HG03025 (cell line): ENCODE measurements at regions not wholly inside any gene's neighbourhood (a gene's known extent, or its start where the extent isn't known, plus 50 kb on each side); places are given as distances from the start of the nearest gene placed in this dataset.

ENCODE experiments used
- ATAC-seq: cut with Tn5 transposase; IDR thresholded peaks from one replicate; pipeline ENCODE4 v1.9.1; 2021; ENCODE audit warnings: mild to moderate bottlenecking, moderate library complexity; ENCODE audit not compliant: unreplicated experiment, low FRiP score

DNA sequence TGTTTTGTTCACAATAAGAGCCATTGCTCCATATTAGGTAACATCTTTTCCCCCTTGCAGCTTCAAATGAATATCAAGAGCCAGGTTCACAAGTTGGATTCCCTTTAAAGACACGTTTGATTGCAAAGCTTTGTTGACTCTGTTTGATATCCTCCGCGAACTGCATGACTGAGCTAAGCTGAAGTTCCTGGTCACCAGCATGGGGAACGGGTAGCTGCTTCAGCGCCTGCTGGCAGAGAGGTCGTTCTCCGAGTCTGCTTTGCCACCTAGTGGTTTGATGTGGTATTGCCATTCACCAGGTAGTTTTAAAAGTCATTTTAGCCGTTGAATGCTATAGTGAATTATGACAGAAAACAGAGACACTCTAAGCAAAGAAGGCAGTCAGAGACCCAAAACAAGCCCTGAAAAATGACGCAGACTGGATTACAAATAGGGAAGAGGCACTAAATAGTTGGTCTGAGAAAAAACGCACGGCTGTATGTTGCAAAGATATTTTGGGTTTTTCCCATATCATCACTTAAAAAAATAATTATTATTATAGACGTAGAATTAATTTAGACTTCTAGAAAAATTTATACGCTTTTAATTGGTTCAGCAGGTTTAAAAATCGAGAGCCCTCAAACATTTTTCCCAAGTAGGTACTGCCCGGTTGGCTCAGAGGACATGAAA, 193.5 kb upstream of the FMN2 start:
- ATAC-seq = peak; percentile 85

GRCh38 chr1:239899747-239900146, 191.9 kb upstream of the FMN2 start:
- ATAC-seq = no peak

DNA sequence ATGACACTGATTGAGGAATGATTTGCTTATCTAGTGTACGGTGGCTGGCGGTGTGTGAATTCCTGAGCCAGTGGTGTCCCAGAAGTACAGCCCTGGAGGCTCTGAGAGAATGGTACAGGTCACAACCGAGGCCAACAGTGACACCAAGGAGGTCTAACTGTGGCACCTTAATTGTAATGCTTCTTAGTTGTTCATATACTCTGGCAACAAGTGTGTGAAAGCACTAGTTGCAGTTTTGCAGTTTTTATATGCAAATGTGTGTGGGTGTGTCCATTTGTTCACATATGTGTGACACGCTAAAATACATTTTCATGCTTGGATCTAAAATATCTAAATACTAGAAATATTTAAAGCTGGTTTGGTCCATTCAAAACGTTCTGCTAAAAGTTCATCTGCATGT, 185.3 kb upstream of the FMN2 start:
- no peak for ATAC-seq

GRCh38 chr1:239909898-239910297, 181.8 kb upstream of the FMN2 start:
- no peak for ATAC-seq

GRCh38 chr1:239912471-239912870, 179.2 kb upstream of the FMN2 start:
- ATAC-seq = no peak

DNA sequence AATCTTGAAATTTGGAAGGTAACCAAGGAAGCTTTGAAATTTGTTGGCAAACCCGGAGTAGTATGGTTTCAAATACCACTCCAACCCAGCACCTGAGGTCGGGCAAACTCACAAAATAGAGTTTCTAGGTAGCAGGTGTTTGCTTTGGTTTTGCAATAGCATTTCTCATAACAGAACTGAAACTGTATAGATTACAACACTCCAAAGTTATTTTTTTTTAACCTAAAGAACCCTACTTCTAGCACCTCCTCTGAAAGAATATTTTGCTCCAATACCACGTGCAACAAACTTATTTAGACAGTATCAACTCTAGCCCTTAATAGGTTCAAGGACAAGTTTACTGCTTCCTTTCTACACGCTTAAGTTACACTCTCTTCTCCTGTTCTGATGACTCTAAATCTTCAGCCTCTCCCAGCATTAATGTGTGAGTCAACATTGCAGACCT, 178.5 kb upstream of the FMN2 start:
- no peak for ATAC-seq

DNA sequence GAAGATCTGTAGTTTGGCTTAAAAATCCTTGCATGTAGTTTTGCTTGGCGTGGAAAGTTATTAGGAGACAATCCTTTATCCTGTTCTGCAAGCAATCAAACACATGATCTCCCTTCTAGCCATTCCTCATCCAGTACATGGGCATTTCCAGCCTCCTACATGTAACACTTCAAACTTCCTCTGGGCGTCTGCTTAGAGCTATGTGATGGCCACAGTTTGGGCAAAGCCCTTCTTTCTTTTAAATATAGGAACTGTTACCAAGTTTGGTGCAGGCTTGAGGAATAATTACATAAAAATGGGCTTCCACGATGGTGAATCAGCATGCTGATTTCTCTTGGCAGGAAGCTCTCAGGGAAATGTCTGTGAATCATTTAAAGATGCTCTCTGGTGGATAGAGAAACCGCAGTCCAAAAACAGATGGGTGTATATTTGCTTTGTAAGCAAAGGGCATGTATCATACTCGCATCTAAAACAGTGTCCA, 176.9 kb upstream of the FMN2 start:
- ATAC-seq = no peak

GRCh38 chr1:239918634-239919033, 173.0 kb upstream of the FMN2 start:
- ATAC-seq = no peak

- no peak for ATAC-seq
Measured at GRCh38 chr1:239920214-239920613, 171.5 kb upstream of the FMN2 start.

DNA sequence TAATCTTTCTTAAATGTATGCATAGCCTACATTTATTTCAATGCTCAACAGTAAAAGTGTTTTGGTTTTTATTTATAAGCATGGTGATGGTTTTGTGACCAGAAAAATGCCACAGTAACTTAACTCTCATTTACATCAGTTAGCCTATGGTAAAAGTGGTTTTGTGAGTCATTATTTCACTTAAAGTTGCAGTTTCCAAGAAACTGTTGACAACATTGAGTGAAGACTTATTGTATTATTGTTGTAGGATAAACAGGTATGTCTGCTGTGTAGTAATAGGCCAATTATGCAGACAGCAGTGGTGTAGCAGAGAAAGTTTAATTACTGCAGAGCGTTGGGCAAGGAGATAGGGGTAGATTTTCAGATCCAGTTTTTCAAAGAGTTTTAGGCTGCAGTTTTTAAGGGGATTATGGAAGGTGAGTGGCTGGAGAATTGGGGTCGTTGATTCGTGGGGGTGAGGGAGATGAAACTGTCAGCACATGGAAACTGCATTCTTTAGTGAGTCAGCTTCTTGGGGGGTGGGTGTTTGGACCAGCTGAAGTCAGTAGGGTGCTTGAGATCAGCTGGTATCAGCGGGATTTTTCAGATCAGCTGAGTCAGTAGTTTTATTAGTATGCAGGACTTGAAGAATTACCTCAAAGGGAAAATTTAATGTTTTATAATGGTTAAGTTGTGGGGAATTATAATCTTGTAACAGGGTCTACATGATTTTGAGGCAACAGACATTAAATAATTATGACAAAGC, 168.7 kb upstream of the FMN2 start:
- no peak for ATAC-seq

DNA sequence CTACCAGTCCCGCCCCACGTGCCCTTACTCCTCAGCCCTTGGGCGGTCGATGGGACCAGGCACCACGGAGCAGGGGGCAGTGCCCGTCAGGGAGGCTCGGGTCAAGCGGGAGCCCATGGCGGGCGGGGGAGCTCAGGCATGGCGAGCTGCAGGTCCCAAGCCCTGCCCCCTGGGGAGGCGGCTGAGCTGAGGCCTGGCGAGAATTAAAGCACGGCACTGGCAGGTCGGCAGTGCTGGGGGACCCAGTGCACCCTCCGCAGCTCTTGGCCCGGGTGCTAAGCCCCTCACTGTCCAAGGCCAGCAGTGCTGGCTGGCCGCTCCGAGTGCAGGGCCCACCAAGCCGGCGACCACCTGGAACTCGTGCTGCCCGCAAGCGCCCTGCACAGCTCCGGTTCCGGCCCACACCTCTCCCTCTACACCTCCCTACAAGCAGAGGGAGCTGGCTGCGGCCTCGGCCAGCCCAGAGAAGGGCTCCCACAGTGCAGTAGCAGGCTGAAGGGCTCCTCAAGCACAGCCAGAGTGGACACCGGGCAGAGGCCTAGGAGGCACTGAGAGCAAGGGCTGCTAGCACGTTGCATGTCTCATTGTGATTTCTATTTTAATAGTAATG, 166.8 kb upstream of the FMN2 start:
- ATAC-seq = no peak

DNA sequence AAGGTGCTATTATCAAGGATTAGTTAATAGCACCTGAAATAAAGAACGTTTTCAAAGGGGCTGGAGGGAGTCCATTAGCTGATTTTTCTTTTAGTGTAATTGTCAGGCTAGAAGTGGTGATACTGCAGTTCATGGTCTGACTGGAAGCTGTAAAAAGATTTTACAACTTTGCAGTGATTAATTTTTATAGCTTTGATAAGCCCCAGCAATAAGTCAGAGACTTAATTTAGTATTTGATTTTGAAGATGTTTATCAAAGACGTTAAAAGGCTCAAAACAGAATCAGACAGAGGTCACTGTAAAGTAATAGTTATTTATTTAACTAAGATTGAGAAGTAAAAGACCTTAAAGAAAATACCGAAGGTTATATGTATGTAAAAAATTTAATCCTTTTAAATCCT, 165.5 kb upstream of the FMN2 start:
- no peak for ATAC-seq

DNA sequence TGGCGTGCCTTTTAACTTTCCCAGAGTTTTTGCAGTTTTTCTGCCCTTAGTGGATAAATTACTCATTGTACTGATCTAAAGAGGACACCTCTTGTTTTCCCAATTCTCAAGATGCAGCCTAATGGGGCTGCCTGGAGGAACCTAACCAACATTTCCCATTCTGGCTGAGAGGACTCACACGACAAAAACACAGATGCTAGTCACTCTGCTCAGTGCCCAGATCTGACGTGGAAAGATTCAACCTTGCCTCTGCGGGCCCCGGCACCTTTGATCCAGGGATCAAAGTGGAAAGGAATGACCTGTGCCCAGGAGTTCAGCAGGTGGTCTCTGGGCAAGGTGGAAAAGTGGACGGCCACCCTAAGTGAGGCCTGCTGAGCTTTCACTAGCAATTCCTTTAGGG, 162.4 kb upstream of the FMN2 start:
- no peak for ATAC-seq

DNA sequence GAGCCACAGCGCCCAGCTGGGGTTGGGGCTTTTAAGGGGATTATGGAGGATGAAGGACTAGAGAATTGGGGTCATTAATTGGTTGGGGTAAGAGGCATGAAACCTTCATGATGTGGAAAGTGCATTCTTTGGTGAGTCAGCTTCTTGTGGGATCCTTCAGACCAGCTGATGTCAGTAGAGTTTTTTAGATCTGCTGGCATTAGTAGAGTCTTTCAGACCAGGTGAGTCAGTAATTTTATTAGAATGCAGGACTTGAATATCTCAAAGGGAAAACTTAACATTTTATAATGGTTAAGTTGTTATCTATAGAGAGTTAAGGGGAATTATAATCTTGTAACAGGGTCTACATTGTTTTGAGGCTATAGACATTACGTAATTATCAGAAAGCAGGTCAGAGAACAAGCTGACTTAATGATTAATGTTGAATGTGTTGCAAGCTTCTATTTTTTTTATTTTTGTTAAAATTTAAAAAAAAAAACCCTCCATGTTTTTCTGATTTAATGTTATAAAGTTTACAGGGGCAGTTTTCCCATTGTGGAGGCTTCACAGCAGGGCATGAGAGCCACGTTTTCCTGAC, 160.9 kb upstream of the FMN2 start:
- no peak for ATAC-seq

- ATAC-seq = no peak
Measured at GRCh38 chr1:239931341-239931740, 160.3 kb upstream of the FMN2 start.

DNA sequence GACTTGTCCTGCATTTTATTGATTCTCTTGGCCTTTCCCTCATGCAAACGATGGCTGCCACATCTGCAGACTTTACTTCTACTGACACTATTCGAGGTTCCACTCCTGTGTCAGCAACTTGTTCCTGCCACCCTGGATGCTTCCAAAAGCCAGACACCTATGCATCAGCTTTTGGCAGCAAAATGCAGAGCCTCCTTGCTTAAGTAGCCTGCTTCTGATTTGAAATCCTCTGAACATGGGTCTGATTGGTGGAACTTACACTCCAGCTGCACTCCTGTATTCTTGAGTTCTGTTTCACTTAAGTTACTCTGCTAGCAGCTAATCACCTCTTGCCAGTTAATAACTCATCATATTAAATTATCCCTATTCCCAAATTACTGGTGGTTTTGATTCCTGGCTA, 152.1 kb upstream of the FMN2 start:
- ATAC-seq = no peak

DNA sequence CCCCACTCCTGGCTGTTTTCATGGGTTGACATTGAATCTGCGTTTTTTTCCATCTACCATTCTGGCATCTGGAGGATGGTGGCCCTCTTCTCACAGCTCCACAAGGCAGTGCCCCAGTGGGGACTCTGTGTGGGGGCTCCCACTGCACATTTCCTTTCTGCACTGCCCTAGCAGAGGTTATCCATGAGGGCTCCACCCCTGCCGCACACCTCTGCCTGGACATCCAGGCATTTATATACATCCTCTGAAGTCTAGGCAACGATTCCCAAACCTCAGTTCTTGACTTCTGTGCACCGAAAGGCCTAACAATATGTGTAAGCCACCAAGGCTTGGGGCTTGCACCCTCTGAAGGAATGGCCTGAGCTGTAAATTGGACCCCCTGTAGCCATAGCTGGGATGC, 147.9 kb upstream of the FMN2 start:
- no peak for ATAC-seq

DNA sequence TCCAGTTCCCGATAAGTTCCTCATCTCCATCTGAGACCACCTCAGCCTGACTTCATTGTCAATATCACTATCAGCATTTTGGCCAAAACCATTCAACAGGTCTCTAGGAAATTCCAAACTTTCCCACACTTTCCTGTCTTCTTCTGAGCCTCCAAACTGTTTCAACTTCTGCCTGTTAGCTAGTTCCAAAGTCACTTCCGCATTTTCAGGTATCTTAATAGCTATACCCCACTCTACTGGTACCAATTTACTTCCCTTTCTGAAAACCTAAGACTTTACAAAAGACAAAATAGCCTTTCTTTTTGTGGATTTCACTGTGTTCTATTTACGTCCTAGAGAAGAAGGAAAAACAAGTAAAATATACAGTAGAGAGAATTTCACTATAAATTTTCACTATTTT, 147.0 kb upstream of the FMN2 start:
- no peak for ATAC-seq

DNA sequence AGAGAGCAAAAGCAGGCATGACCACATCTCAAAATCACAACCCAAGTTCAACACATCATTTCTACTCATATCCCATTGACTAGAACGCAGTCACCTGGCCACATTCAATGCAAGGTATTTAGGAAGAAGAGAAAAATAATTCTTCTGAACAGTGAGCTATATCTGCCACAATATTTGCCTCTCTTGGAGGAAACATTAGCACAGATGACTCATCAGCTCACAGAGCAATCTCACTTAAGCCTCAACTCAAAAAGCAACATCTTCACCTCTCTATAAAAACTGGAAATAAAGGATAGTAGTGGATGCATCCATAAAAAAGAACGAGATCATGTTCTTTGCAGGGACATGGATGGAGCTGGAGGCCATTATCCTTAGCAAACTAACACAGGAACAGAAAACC, 143.9 kb upstream of the FMN2 start:
- ATAC-seq = no peak

DNA sequence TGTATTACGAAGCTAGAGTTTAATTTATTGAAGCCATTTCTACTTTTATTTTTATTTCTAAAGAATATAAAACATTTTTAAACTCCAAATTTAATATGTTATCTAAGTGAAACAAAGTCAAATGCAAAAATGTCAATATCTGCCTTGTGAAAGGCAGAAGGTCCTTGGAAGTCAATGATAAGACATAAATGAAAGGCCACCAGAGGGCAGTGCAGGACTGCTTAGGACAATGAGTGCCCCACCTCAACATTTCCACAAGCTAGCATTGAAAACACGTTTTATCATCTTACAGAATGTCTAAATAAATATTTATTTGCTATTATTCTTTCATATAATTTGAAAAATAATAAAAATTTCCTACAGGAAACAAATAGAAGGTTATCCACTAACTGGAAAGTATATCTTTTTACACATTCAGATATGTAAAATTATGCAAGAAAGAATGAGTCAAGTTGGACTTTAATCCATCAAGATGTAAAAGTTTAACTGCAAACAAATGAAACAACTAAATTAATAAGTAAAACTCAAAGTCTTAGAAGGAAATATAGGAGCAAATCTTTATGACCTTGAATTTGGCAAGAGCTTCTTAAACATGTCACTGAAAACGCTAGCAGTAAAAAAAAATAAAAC, 140.1 kb upstream of the FMN2 start:
- ATAC-seq = no peak
